GM18861 (cell line): ENCODE measurements at regions not wholly inside any gene's neighbourhood (a gene's known extent, or its start where the extent isn't known, plus 50 kb on each side); places are given as distances from the start of the nearest gene placed in this dataset.

Source experiments
- ATAC-seq: cut with Tn5 transposase; IDR thresholded peaks from one replicate; pipeline ENCODE4 v1.9.1; 2021; ENCODE audit not compliant: unreplicated experiment

DNA sequence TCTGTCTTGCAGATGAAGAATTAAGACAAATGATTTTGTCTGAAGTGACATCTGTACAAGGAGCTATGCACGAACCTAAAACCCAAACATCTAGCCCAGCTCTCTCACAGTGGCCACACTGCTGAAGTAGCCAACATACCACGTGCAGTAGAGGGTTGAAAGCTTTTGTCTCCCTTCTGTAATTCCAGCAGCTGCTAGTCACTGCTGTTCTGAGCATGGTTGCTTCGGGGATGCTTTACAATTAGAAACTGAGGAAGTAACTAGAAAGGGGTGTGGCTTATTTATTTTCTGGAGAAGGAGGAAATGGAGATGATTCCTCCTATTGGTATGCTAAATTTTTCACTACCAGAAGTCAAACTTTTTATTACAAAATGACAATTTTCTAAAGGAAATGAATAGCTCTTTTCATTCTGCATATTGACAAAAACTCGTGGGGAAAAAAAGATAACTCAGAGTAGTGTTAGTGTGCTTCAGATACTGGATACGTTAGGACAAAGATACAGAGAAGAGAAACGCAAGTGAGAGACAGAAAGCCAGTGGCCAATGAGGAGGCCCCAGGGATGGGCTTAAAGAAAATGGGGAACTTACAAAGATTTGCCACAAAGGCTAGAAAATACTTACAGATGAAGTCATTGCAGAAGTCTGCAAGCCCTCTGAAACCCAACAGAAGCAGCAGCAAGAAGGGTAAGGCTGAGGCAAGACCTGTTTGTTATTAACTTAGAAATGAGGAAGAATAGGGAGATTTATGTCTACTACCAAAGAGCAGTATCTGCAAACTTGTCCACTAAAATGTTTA lies 192.7 kb upstream of the MIR17HG start:
- ATAC-seq = peak; percentile 84

DNA sequence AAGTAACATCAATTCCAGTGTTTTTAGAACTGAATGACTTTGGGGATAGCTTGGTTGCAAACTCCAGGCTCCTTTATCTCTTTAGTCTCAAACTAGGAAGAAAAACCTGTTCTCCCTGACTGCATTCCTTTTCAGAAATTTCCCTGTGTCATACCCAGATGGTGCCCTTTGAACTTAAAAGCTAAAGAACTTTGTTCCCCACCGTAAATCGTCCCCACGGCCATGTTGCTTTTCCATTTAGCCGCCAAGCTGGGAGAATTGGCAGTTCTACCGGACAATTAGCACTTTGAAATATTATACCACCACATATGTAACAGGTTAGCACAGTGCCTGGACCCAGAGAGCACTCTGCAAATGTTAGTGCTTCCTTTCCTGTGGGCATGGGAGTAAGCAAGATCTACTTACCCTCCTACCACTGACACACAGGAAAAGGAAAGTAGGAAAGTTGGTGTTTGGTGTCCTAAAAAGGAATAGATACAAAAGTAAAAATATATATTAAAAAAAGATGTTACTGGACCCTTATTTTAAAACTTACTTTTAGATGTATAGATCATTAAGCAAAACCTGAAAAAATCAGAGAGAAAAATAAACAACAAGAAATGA lies 191.9 kb upstream of the MIR17HG start:
- no peak for ATAC-seq

GRCh38 chr13:91157273-91158016 lies 190.0 kb upstream of the MIR17HG start:
- ATAC-seq = no peak

GRCh38 chr13:91158017-91158395 lies 189.5 kb upstream of the MIR17HG start:
- ATAC-seq = no peak

DNA sequence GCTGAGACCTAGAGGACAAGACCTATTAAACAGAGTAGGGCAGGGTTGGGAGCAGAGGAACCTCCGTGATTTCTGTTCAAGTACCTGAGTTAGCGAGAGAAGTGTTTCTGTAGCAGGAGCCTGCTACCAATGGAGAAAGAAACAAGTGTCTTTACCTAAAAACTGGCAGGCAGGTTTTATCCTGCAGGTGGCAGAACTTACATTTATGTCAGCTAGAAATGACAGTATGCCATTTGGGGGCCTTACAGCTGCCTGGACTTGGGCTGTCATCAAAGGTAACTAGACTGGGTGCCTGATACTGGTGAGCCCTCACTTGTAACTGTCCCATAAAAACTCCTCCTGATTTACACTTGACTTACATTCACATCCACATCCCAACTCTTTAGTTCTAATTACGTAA lies 185.3 kb upstream of the MIR17HG start:
- ATAC-seq = no peak

DNA sequence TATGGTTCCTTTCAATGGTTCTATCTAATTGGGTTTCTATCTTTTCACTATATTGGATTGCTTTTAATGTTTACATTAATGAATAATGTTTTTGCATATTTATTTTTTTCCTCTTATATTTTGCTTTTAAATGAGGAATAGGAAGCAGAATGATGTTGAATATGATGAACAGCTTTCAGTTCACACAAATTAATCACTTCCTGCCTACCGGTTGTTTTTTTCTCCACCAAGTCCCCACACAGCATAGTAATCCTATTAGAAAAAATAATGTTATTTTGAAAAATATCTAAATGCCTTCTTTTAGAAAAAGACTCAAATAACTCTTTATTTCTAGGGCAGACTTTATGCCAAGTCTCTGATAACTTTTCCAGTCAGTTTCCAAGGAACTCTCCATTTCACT lies 184.9 kb upstream of the MIR17HG start:
- ATAC-seq = no peak

DNA sequence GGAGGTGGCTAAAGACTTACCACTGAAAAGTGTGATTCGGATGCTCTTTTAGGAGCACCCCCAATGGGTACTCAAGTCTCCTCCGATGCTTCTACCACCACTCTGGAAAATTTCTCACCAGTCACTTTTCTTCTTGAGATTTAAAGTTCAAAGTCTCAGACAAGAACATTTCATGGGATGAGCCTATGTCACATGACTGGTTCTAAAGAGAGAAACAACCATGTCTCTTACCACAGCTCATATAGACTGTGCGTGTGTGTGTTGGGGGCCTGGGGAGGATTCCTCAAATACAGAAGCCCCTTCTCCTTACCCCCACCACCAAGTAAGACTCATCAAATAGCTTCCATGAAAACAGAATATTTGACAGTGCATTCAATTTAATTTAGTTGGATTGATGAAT lies 181.7 kb upstream of the MIR17HG start:
- no peak for ATAC-seq

- ATAC-seq = no peak
These were observed 180.6 kb upstream of the MIR17HG start for GRCh38 chr13:91166714-91167511.

GRCh38 chr13:91167706-91168385 lies 179.6 kb upstream of the MIR17HG start:
- no peak for ATAC-seq

GRCh38 chr13:91168386-91168711 lies 179.1 kb upstream of the MIR17HG start:
- no peak for ATAC-seq

DNA sequence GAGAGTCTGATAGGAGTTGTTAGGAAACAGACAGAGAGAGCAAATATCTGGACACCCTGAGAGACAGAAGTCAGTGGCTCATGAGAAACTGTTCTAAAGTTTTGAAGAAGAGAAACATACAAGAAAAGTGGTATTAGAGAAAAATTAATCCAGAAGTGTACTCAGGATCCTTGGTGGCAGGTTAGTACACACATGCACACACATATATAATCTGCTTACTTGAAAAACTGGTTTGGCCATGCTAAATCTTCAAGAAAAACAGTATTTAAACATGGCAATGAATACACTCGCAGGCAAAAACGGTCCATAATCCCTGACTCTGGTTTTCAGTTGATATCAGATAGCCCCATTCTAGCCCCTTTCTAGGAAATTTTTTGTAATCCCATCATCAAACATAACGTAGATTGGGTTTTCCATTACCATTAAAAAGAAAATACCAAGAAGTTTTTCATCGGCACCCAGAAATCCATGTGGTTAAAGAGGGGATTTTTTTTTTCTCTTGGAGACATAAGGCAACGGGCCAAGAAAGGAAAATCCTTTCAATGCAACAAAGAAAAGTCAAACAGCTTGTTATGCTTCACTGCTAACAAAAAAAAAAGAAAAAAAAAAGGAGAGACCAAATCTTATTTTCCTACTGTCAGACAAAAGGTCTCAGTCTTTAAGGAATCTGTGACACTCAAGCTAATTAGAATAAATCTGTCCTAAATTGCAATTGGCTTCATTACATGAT lies 178.0 kb upstream of the MIR17HG start:
- no peak for ATAC-seq

DNA sequence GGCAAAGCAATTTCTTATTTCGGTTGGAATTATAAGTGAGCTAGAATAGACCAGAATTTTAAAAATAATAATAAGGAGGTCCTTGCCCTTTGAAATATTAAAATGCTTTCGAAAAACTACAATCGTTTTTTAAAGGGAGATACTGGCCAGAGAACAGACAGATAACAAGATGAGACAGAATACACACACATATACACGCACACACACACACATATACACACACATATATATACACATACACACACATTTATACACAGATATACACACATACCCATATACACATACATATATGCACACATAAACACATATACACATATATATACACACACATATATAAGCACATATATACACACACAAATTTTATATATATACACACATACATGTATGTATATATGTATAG lies 175.3 kb upstream of the MIR17HG start:
- ATAC-seq = no peak

- ATAC-seq = no peak
These were observed 172.5 kb upstream of the MIR17HG start for GRCh38 chr13:91174886-91175501.

DNA sequence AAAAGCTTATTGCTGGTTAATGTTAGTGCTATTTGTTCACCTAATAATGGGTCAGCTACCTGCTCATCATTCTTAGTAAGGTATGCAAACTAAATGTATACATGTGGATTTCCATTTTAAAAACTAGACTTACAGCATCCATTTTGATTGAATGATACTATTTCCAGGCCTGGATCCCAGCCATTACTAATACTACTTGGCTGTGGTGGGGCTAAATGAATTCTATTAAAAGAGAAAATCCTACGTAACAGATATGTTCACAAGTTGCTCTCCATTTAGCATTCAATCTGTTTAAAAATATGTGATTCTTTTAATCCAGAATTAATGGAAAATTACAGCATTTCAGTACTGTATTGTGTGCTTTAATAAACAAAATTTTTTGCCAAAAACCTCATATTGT lies 169.4 kb upstream of the MIR17HG start:
- ATAC-seq = no peak

DNA sequence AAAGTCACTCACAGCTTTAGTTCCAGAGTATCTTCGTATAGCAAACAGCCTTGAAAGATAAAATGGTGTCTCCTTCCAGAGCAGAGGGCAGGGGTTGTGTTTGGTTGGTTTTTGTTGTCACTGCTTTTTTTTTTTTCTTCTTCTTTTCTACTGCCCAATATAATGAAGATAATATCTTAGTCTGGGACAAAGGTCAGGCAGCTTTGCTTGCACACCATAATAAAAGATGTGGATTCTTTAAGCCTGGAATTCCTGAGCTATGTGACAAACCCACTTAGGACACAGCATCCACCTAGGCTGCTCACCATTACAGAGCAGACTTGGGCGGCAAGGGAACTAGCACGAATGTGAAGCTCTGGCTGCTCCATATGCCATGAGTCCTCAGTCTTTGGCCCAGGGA lies 165.6 kb upstream of the MIR17HG start:
- ATAC-seq = no peak

DNA sequence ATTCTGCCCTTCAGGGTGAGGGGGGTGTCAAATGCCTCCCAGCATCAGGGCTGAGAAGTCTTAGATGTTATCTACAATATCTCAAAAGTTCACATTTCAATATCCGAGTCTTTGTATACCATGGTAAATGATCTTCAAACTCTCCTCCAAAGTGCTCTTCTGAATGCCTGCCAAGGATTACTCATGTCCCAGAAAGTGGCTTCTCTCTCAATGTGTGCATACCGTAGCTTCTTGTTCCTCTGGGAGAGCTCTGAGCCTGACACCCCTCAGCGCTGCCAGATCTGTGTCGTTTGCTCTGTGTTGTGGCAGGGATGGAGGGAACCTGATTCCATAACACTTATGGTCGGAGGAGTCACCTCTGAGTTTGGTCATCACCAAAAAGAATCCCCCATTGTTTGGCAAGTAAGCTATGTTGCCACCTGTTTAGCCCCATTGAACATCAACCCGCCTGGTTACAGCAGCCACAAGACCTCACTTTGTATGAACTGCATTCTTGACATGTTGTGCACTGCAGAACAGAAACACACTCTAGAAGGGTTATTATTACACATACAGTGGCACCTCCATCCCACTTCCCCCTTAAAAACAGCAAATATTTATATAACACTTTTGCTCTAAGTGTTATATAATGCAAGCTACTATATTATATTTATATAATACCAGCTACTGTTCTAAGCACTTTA lies 163.1 kb upstream of the MIR17HG start:
- ATAC-seq = no peak

DNA sequence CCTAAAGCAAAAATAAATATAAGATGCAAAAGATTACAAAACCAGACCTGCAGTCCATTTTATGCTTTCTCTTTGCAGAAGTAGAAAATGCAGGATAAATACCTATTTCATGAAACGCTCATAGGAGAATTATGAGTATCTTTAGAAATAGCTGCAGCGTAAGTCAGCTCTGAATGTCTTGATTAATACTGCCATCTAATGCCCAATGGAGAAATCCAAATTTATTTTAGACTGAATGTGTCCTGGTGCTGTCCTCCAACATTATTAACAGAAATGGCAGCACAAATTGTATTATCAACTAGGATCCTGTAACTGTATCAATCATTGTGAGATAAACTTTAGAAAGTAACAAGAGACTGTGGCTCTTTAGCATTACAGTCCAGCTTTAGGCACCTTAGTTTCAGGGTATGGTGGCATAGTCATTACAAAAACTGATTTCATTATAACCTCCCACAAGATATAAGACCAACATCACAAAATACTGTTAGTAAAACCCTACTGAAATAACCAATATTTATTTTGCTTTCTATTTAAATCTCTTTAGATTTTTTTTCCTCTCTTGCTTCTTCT lies 162.1 kb upstream of the MIR17HG start:
- ATAC-seq = no peak

DNA sequence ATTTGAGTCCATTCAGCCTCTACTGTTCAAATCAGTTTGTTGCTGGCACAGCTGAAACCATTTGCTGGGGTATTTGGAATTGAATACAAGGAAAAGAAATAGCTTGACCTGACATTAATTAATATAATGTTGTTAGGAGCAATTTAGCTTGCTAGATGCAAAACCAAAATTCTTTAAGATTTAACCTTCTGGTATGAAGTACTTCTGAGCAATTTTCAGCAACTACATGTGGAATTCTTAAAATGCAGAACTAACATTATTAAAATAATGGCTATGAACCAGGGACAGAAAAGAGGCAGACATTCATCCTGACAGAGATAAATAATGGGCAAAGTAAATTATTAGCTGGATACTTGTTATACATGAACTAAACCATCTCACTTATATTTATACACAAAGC lies 160.0 kb upstream of the MIR17HG start:
- ATAC-seq = no peak

- ATAC-seq = no peak
These were observed 158.0 kb upstream of the MIR17HG start for GRCh38 chr13:91189506-91189905.
